ENCODE measurements at regions not wholly inside any gene's neighbourhood (a gene's known extent, or its start where the extent isn't known, plus 50 kb on each side); places are given as distances from the start of the nearest gene placed in this dataset.

DNA sequence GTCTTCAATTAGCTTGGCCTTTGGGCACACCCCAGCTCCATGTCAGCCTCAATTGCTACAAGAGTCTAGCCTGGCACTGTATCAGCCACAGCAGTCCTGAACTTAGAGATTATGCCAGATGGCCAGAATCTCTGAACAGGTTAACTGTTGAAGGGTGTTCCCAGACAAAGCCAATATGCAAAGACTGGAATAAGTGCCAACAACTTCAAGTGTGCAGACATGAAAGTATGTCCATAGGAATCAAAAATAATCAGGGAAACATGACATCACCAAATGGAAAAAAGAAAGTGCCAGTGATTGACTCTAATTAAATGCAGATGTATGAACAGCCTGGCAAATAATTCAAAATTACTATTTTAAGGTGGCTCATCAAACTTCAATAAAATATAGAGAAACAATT is 98.5 kb upstream of the DOCK10 start:
- intact Hi-C loops (cut with DNase I), result no loop called here
- no peaks in the 10 kb centered on the region for H3K9me3 ChIP-seq
- DNase-seq, result no peak

DNA sequence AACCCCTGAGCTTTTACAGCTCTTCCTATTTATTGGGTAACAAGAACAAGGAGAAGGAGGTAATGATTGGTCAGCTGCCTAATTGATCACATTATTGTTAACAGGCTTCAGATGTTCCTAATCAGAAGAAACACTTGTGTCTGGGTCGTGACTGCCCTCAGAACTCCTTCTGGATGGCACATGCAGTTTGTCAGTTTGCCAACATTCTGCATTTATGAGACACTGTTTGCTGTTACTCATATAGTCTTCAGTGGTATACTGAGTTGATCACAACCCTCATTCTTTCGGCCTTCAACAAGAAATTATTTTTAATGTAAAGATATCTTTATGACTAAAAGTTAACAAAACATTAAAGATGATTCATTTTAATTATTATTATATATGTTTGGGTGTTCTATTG is 95.7 kb upstream of the DOCK10 start:
- Histone ChIP-seq H3K9me3 (no peaks in the 10 kb centered on the region), H3K27ac (no peak overlapping the region), H3K4me1 (ENCODE audit: insufficient read depth) (no peaks in the 10 kb centered on the region), H3K36me3 (no peaks in the 10 kb centered on the region), H3K27me3 (no peaks in the 10 kb centered on the region), H3K4me3 (no peak overlapping the region)
- TF ChIP-seq, protein P1, sequence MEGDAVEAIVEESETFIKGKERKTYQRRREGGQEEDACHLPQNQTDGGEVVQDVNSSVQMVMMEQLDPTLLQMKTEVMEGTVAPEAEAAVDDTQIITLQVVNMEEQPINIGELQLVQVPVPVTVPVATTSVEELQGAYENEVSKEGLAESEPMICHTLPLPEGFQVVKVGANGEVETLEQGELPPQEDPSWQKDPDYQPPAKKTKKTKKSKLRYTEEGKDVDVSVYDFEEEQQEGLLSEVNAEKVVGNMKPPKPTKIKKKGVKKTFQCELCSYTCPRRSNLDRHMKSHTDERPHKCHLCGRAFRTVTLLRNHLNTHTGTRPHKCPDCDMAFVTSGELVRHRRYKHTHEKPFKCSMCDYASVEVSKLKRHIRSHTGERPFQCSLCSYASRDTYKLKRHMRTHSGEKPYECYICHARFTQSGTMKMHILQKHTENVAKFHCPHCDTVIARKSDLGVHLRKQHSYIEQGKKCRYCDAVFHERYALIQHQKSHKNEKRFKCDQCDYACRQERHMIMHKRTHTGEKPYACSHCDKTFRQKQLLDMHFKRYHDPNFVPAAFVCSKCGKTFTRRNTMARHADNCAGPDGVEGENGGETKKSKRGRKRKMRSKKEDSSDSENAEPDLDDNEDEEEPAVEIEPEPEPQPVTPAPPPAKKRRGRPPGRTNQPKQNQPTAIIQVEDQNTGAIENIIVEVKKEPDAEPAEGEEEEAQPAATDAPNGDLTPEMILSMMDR (IDR thresholded peaks at IDR 0.05), result no peak
- no peak for TF ChIP-seq EP300 (IDR thresholded peaks at IDR 0.05)
- TF ChIP-seq POLR2A (IDR thresholded peaks at IDR 0.05), result no peak
- no peak for DNase-seq
- WGBS, 3 donors, result 68 to 73% (median 70%) methylated on average over 2 of the region's 2 CpGs
- intact Hi-C loops (cut with DNase I), result no loop called here

More for the DNA sequence above, 98.5 kb upstream of the DOCK10 start:
- Histone ChIP-seq H3K36me3 (no peaks in the 10 kb centered on the region), H3K27ac (no peak overlapping the region), H3K27me3 (no peaks in the 10 kb centered on the region), H3K4me1 (ENCODE audit: insufficient read depth) (no peaks in the 10 kb centered on the region), H3K4me3 (no peak overlapping the region)
- TF ChIP-seq EP300 (IDR thresholded peaks at IDR 0.05) (no peak), POLR2A (IDR thresholded peaks at IDR 0.05) (no peak)
- TF ChIP-seq, protein P1 (IDR thresholded peaks at IDR 0.05), result no peak

DNA sequence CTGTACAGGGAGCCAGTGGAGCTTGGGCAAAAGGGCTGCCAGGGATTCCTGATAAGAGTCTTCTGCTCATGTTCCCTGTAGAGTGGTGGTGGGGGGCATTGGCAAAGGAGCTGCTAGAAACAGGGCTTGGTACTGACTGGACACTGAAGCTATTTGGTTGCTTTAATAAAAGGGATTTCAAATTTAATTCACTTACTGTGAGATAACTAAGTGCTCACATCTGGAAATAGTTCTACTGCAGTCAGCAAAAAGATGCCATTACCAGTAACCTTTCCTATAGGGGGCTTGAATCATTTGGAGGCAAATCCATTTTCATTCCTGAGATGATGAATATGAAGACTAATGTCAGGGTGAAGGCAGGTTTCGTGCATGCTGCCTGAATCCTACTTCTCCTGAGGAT is 94.3 kb upstream of the DOCK10 start:
- H3K4me1 ChIP-seq (ENCODE audit: insufficient read depth), result no peaks in the 10 kb centered on the region

DNA sequence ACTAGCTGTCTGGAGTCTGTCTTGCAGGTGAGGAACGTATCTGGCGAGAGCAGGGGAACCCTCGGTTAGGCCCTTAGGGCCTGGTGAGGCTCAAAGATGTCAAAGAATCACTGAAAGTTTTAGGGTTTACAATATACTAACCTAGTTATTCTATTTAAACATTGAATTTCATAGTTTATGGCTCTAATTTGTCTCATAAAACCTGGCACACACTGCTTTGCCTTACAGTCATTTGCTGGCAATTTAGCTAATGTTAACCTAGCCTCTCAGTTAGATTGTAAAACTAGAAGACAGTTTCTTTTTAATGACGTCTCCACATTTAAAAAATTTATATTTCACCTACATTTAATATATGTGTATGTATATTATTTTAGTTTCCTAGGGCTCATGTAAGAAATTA is 89.6 kb upstream of the DOCK10 start:
- H3K27me3 ChIP-seq, result no peaks in the 10 kb centered on the region
- intact Hi-C loops (cut with DNase I), result no loop called here
- no peak for DNase-seq
- 90 to 95% (median 94%) methylated on average over 4 of the region's 4 CpGs for WGBS, 3 donors
- no peaks in the 10 kb centered on the region for H3K36me3 ChIP-seq
- no peak overlapping the region for H3K4me3 ChIP-seq
- no peaks in the 10 kb centered on the region for H3K4me1 ChIP-seq (ENCODE audit: insufficient read depth)
- no peak overlapping the region for H3K27ac ChIP-seq
- no peak for TF ChIP-seq POLR2A (IDR thresholded peaks at IDR 0.05)
- TF ChIP-seq EP300 (IDR thresholded peaks at IDR 0.05), result no peak
- no peaks in the 10 kb centered on the region for H3K9me3 ChIP-seq

More for the DNA sequence above, 94.3 kb upstream of the DOCK10 start:
- Histone ChIP-seq H3K9me3 (no peaks in the 10 kb centered on the region), H3K27me3 (no peaks in the 10 kb centered on the region), H3K4me3 (no peak overlapping the region), H3K36me3 (no peaks in the 10 kb centered on the region), H3K27ac (no peak overlapping the region)
- WGBS, 3 donors, result 74 to 83% (median 79%) methylated on average over 1 of the region's 1 CpG
- intact Hi-C loops (cut with DNase I), result no loop called here
- DNase-seq, result no peak
- TF ChIP-seq POLR2A (IDR thresholded peaks at IDR 0.05), result no peak
- TF ChIP-seq EP300 (IDR thresholded peaks at IDR 0.05), result no peak
- TF ChIP-seq, protein P1 (IDR thresholded peaks at IDR 0.05), result no peak

DNA sequence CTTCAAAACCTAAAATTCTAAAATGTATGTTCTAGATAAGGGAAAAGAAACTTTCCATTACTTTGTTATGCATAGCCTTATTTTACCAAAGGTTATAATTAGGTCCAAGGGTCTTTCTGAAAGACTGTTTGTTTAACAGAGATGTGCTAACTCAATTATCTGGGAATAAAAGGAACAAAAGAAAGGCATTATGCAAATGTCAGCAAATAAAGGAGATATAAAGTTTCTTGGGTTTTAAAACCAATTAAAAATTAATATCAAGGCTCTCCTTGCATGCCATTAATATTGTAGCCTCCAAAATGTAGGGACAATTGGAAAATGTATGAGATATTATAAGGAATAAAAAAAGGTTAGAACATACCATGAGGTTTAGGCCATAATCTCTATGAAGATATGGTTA is 87.8 kb upstream of the DOCK10 start:
- Histone ChIP-seq H3K27ac (no peak overlapping the region), H3K9me3 (no peaks in the 10 kb centered on the region), H3K27me3 (no peaks in the 10 kb centered on the region), H3K4me3 (no peak overlapping the region), H3K4me1 (ENCODE audit: insufficient read depth) (no peaks in the 10 kb centered on the region), H3K36me3 (no peaks in the 10 kb centered on the region)
- intact Hi-C loops (cut with DNase I), result no loop called here
- TF ChIP-seq EP300 (IDR thresholded peaks at IDR 0.05) (no peak), POLR2A (IDR thresholded peaks at IDR 0.05) (no peak)
- TF ChIP-seq, protein P1 (IDR thresholded peaks at IDR 0.05), result no peak
- no peak for DNase-seq

Data from ovary (tissue), 7 donors.